ENCODE measurements at regions not wholly inside any gene's neighbourhood (a gene's known extent, or its start where the extent isn't known, plus 50 kb on each side); places are given as distances from the start of the nearest gene placed in this dataset.
"Not testable (repeated sequence)": the region's sequence is repeated elsewhere in the genome, so short reads cannot be mapped to it uniquely, and the experiment has no call there.

- no peak for DNase-seq
Measured at GRCh38 chr6:144395826-144396225, 110.7 kb downstream of the UTRN start.

- no peak for DNase-seq
Measured at GRCh38 chr6:144397141-144397540, 112.0 kb downstream of the UTRN start.

- no peak for DNase-seq
Measured at GRCh38 chr6:144400321-144400720, 115.2 kb downstream of the UTRN start.

GRCh38 chr6:144401736-144402733 lies 116.9 kb downstream of the UTRN start:
- no peak for DNase-seq

GRCh38 chr6:144402750-144403149 lies 117.6 kb downstream of the UTRN start:
- DNase-seq = no peak

GRCh38 chr6:144405163-144405562 lies 120.0 kb downstream of the UTRN start:
- DNase-seq = peak; percentile 7

- no peak for DNase-seq
Measured at GRCh38 chr6:144406796-144407195, 121.7 kb downstream of the UTRN start.

GRCh38 chr6:144408161-144408560 lies 123.0 kb downstream of the UTRN start:
- peak; percentile 21 for DNase-seq

GRCh38 chr6:144410059-144410458 lies 124.9 kb downstream of the UTRN start:
- DNase-seq = no peak

- not testable (repeated sequence) for DNase-seq
Measured at GRCh38 chr6:144410574-144410973, 125.4 kb downstream of the UTRN start.

- no peak for DNase-seq
Measured at GRCh38 chr6:144411531-144412165, 126.5 kb downstream of the UTRN start.

GRCh38 chr6:144413418-144413817 lies 128.3 kb downstream of the UTRN start:
- no peak for DNase-seq

- DNase-seq = no peak
Measured at GRCh38 chr6:144415014-144415413, 129.9 kb downstream of the UTRN start.

- no peak for DNase-seq
Measured at GRCh38 chr6:144415835-144416237, 130.7 kb downstream of the UTRN start.

GRCh38 chr6:144416244-144416643 lies 131.1 kb downstream of the UTRN start:
- no peak for DNase-seq

- no peak for DNase-seq
Measured at GRCh38 chr6:144416773-144417172, 131.6 kb downstream of the UTRN start.

GRCh38 chr6:144417681-144418080 lies 132.5 kb downstream of the UTRN start:
- DNase-seq = no peak

GRCh38 chr6:144418959-144419545 lies 133.9 kb downstream of the UTRN start:
- no peak for DNase-seq

- DNase-seq = no peak
Measured at GRCh38 chr6:144423167-144423566, 138.0 kb downstream of the UTRN start.

GRCh38 chr6:144429753-144430152 lies 144.6 kb downstream of the UTRN start:
- no peak for DNase-seq

GRCh38 chr6:144433446-144433845 lies 148.3 kb downstream of the UTRN start:
- DNase-seq = not testable (repeated sequence)

GRCh38 chr6:144434308-144434990 lies 149.3 kb downstream of the UTRN start:
- DNase-seq = no peak

All from hindlimb muscle (tissue), 1 donor.